GM19023 (cell line): ENCODE measurements at regions not wholly inside any gene's neighbourhood (a gene's known extent, or its start where the extent isn't known, plus 50 kb on each side); places are given as distances from the start of the nearest gene placed in this dataset.
"Not testable (repeated sequence)": the region's sequence is repeated elsewhere in the genome, so short reads cannot be mapped to it uniquely, and the experiment has no call there.

Experiments
- ATAC-seq: cut with Tn5 transposase; IDR thresholded peaks from one replicate; pipeline ENCODE4 v1.9.1; 2021; ENCODE audit warnings: mild to moderate bottlenecking, moderate library complexity; ENCODE audit not compliant: unreplicated experiment

GRCh38 chr5:5780253-5780652, 357.8 kb downstream of the ICE1 start:
- no peak for ATAC-seq

- no peak for ATAC-seq
These were observed 354.5 kb downstream of the ICE1 start for GRCh38 chr5:5777013-5777412.

GRCh38 chr5:5772202-5772601, 349.7 kb downstream of the ICE1 start:
- ATAC-seq: no peak

- no peak for ATAC-seq
These were observed 348.3 kb downstream of the ICE1 start for GRCh38 chr5:5770825-5771224.

GRCh38 chr5:5767286-5767928, 344.9 kb downstream of the ICE1 start:
- ATAC-seq: no peak

GRCh38 chr5:5765066-5765850, 342.8 kb downstream of the ICE1 start:
- ATAC-seq: no peak

- ATAC-seq: no peak
These were observed 341.8 kb downstream of the ICE1 start for GRCh38 chr5:5764246-5764645.

GRCh38 chr5:5756762-5757161, 334.3 kb downstream of the ICE1 start:
- ATAC-seq: no peak

- ATAC-seq: peak; percentile 38
These were observed 333.4 kb downstream of the ICE1 start for GRCh38 chr5:5755888-5756287.

GRCh38 chr5:5752844-5753243, 330.4 kb downstream of the ICE1 start:
- peak; percentile 61 for ATAC-seq

- no peak for ATAC-seq
These were observed 329.5 kb downstream of the ICE1 start for GRCh38 chr5:5751987-5752386.

- ATAC-seq: peak; percentile 39
These were observed 329.0 kb downstream of the ICE1 start for GRCh38 chr5:5751498-5751897.

- ATAC-seq: no peak
These were observed 318.9 kb downstream of the ICE1 start for GRCh38 chr5:5741418-5741817.

GRCh38 chr5:5739490-5739945, 317.0 kb downstream of the ICE1 start:
- no peak for ATAC-seq

GRCh38 chr5:5738797-5739489, 316.5 kb downstream of the ICE1 start:
- ATAC-seq: peak; percentile 89

- no peak for ATAC-seq
These were observed 313.5 kb downstream of the ICE1 start for GRCh38 chr5:5736007-5736406.

GRCh38 chr5:5733058-5733457, 310.6 kb downstream of the ICE1 start:
- ATAC-seq: not testable (repeated sequence)

- ATAC-seq: no peak
These were observed 303.9 kb downstream of the ICE1 start for GRCh38 chr5:5726401-5726800.

- no peak for ATAC-seq
These were observed 299.4 kb downstream of the ICE1 start for GRCh38 chr5:5721881-5722280.

- ATAC-seq: no peak
These were observed 296.8 kb downstream of the ICE1 start for GRCh38 chr5:5719292-5719691.

GRCh38 chr5:5716665-5717064, 294.2 kb downstream of the ICE1 start:
- ATAC-seq: no peak

- no peak for ATAC-seq
These were observed 289.1 kb downstream of the ICE1 start for GRCh38 chr5:5711592-5711991.
